Inflammatory macrophage treated with lipopolysaccharide for 4 hours (primary cell): ENCODE measurements at regions not wholly inside any gene's neighbourhood (a gene's known extent, or its start where the extent isn't known, plus 50 kb on each side); places are given as distances from the start of the nearest gene placed in this dataset.

Experiments used
- DNase-seq: peaks from one replicate; pipeline ENCODE4 v3.0.0-alpha.2; 2020

DNA sequence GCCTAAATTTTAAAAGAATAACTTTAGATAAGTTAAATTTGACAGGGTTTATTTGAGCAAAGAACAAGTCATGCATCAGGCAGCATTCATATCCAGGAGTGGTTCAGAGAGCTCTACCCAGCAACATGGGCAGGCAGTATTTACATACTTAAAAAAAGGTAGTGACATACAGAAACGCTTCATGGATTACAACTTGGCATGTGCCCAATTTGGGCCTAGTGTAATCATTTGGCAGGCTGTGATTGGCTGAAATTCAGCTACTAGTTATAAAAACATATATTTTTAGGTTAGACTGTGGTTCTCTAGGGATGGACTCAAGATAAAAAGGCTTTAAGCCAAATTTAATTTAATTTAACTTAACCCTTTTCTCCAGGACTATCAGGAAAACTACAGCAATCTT lies 374.0 kb upstream of the ADAMTS16 start:
- DNase-seq: no peak

- DNase-seq: no peak
Observed at GRCh38 chr5:4772591-4772990, 367.5 kb upstream of the ADAMTS16 start.

- DNase-seq: no peak
Observed at GRCh38 chr5:4773827-4774317, 366.3 kb upstream of the ADAMTS16 start.

- DNase-seq: no peak
Observed at GRCh38 chr5:4777435-4777834, 362.7 kb upstream of the ADAMTS16 start.

GRCh38 chr5:4780633-4781032 lies 359.5 kb upstream of the ADAMTS16 start:
- no peak for DNase-seq

DNA sequence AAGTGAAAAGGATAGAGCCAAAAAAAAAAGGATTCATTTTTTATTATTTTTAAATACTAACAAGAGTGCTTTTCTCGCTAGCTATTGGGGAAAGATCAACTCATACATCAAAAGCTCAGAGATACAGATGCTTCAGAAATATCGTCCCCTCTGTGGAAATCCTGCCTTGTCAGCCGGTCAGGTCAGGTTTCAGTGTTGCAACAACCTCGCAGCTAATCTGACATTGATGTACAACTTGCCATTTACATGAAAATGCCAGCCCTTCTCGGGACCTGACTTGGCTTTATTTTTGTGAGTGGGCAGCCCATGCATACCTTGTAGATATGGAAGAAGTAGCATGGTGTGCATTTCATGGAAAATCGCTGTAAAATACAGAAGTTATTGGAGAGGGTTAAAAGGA lies 358.8 kb upstream of the ADAMTS16 start:
- DNase-seq: no peak

GRCh38 chr5:4785971-4786370 lies 354.2 kb upstream of the ADAMTS16 start:
- DNase-seq: no peak

GRCh38 chr5:4797445-4797844 lies 342.7 kb upstream of the ADAMTS16 start:
- DNase-seq: no peak

- no peak for DNase-seq
Observed at GRCh38 chr5:4802044-4802443, 338.1 kb upstream of the ADAMTS16 start.

DNA sequence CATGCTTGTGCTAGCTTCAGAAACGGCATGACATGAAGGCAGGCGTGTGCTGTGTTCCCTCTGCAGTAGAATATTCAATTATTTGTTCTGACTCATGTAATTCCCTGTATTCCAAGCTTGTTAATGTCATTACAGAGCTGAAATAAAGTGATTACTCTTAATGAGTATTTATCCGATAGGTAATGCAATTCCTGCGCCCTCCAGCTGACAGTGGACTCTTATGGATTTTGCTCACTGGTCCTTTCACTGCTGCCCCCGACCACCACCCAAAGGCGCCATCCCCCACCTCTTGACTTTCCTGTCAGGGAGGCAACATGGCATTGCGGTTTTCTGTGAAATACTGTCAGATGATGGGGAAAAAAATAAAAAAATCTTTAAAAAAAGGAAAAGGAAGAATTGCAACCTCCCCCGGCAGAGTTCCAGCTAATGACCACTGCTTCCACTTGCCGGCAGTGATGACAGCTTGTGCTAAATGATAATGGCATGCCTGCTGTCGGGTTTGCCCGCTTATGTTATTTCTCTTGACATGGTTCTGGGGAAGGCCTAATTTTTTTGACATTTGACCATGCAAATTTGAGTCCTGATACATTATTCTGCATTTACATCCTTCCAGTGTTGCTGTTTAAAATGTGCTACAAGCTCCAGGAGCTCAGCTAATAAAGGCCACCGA lies 335.3 kb upstream of the ADAMTS16 start:
- no peak for DNase-seq

GRCh38 chr5:4815002-4815401 lies 325.1 kb upstream of the ADAMTS16 start:
- no peak for DNase-seq

DNA sequence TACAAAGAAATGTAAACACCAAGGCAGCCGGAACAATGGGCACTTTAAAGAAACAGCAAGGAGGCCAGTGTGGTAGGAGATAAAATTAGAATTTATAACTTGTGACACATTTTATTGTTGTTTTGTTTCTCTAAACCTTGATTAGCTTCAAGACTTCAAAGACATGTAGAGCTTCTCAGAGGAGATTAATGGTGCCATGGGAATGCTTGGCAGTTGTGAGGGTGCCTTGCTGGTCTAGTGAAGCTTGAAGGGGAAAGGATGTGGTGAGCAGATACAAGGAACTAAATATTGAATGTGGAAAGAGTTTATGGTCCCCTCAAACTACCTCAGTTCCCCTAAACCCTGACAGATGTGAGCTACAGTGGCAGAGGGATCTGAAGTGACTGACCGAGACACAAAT lies 322.4 kb upstream of the ADAMTS16 start:
- no peak for DNase-seq

DNA sequence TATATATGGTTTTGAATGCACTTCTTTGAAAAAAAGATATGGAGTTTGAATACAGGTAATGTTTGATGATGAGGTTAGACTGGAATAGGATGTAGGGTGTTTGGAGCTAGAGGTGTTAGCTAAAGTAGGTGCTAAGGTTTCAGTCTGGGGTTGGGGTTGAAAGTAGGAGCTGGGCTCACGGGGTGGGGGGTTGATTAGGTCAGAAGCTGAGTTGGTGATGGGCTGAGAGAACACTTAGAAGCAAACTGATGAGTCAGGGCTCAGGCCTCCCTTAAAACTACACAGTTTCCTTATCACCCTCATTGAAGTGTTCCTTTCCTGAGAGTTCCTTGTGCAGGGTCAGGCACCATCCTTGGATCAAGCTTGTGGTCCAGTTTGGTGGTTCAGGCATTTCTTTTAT lies 308.8 kb upstream of the ADAMTS16 start:
- no peak for DNase-seq

DNA sequence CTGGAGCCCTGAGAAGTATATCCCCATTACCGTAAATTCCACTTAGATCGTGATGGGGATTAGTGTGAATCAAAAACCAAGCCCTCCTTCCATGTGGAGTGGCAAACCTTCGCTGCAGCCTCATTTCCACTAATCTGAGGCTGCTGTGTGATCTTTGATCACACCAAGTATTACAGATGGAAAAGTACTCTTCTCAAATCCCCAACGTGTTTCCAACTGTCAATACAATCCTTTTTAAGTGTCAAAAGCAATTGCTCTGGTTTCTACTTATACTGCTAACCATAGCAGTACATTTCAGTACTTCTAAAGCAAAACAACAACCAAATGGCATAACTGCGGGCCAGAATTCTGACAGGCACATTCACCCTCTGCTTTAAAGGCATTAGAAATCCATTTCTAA lies 307.7 kb upstream of the ADAMTS16 start:
- no peak for DNase-seq

GRCh38 chr5:4833104-4833738 lies 306.9 kb upstream of the ADAMTS16 start:
- DNase-seq: no peak

DNA sequence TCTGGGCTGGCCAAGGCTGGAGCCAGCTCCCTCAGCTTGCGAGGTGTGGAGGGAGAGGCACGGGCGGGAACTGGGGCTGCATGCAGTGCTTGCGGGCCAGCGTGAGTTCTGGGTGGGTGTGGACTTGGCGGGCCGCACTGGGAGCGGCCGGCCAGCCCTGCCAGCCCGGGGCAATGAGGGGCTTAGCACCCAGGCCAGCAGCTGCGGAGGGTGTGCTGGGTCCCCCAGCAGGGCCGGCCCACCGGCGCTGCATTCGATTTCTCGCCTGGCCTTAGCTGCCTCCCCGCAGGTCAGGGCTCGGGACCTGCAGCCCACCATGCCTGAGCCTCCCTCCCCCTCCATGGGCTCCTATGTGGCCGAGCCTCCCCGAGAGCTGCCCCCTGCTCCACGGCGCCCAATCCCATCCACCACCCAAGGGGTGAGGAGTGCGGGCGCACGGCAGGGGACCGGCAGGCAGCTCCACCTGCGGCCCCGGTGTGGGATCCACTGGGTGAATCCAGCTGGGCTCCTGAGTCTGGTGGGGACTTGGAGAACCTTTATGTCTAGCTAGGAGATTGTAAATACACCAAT lies 302.6 kb upstream of the ADAMTS16 start:
- DNase-seq: no peak

GRCh38 chr5:4845221-4845620 lies 294.9 kb upstream of the ADAMTS16 start:
- DNase-seq: no peak

GRCh38 chr5:4847766-4848165 lies 292.4 kb upstream of the ADAMTS16 start:
- no peak for DNase-seq

GRCh38 chr5:4855036-4855435 lies 285.1 kb upstream of the ADAMTS16 start:
- DNase-seq: no peak

GRCh38 chr5:4855880-4856279 lies 284.2 kb upstream of the ADAMTS16 start:
- DNase-seq: no peak

DNA sequence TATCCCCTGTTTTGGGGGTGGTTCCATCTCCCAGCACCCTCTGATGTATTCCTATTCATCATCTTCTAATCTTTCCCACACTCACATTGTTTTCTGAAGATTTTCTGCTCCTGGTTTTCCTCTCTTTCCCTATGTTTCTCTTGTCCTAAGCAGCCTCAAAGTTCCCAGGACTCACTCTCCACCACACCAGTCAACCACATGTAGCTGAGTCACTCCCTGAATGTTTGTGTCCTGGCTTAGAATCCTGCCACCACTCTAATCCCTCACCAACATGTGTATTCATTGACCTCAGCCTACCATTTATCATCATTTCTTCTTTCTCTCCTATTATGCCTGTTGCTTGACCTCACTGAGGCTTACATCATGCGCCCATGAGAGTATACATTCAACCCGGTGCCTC lies 282.4 kb upstream of the ADAMTS16 start:
- no peak for DNase-seq

DNA sequence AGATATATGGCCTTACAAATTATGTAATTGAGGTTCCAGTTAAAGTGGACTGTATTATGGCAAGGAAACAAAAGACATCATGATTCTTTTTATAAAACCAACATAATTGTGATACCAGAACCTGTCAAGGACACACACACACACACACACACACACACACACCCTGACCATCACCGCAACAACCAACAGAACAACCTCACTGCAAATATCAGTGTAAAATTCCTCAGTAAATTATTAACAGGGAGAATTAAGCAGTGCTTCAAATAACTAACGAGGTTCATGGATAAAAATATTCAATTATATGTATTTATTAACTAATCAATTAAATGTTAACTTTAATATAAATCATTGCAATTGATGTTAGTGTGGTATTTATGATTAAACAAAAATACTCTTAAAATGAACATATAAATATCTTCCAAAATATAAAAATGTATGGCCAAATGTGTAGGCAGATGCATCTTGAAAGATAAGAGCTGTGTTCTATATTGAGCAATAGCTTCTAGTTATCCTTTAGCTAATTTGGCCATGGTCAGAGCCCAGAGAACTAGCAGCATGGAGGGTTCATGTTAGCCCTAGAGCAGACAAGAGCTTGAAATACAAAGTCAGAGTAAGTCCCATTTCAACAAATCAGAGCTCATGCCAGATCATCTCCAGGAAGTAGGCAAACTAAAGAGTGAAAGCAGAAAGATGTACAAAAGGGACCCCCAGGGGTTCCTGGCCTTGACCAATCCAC lies 280.5 kb upstream of the ADAMTS16 start:
- no peak for DNase-seq

DNA sequence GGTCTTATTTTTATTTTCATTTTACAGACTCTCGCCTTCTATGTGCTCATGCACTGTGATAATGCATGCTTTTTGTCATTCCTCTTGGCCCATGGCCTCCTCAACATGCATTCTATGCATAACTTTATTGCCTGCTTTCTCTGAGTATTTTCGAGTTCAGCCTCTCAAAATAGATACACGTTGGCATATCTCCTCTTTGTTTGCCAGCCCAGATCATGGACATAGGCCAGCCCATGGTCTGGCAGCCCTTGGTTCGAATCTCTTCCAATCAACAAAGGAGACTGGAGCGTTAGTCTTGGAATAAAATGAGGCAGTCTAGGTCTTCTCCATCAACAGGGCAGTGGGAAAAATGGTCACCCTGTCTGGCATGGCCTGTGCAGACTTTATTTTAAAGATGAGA lies 279.5 kb upstream of the ADAMTS16 start:
- no peak for DNase-seq

DNA sequence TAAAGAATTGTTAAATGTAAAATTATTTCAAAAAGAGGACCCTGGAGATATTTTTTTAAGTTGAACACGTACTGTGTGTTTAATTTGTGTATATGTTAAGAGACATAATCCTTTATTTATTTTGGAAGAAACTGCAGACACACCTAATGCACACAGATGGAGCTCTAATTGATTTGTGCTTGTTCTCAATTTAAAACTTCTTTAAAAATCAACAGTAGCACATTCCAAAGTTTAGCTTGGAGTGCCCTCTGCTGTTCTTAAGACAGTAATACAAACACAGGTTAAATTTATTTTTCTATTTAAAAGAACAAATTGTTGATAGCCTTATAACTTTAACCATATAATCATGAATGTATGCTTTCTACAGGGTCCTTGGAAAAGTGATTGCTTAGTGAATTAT lies 277.6 kb upstream of the ADAMTS16 start:
- DNase-seq: peak; percentile 0
